Stimulated activated CD4-positive, alpha-beta T cell treated with anti-CD3 and anti-CD28 coated beads, Interleukin-2, amount 100 ng/mL, for 24 hours (primary cell): ENCODE measurements at regions not wholly inside any gene's neighbourhood (a gene's known extent, or its start where the extent isn't known, plus 50 kb on each side); places are given as distances from the start of the nearest gene placed in this dataset.
"Not testable (repeated sequence)": the region's sequence is repeated elsewhere in the genome, so short reads cannot be mapped to it uniquely, and the experiment has no call there.

Experiments used
- DNase-seq, 2 donors: peaks; one replicate each; pipeline ENCODE4 v3.0.0-alpha.2; 2020

DNA sequence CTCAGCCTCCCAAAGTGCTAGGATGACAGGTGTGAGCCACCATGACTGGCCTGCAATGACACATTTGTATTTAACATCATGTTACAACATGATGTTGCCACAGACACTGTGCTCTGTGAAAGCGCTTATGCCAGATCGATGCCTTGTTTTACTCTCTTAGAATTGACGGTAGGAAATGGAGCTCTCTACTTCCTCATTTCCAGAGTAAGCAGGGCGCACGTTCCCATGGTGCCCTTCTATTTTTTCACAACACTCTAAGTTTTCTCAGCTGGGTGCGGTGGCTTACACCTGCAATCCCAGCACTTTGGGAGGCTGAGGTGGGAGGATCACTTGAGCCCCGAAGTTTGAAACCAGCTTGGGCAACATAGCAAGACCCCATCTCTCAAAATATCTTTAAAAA is 60.7 kb upstream of the DHRSX start:
- no peak for DNase-seq

- no peak for DNase-seq
Measured at GRCh38 chrX:2559124-2559523, 58.3 kb upstream of the DHRSX start.

DNA sequence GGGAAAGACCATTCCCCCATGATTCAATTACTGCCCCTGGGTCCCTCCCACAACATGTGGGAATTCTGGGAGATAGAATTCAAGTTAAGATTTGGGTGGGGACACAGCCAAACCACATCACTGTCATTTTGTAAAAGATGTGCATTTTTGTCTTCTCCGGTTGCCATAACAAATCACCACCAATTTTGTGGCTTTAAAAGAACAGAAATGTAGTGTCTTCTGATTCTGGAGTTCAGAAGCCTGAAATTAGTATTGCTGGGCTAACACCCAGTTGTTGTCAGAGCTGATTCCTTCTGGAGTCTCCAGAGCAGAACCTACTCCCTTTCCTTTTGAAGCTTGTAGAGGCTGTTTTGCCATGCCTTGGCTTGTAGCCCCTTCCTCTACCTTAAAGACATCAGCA is 54.1 kb upstream of the DHRSX start:
- no peak for DNase-seq

DNA sequence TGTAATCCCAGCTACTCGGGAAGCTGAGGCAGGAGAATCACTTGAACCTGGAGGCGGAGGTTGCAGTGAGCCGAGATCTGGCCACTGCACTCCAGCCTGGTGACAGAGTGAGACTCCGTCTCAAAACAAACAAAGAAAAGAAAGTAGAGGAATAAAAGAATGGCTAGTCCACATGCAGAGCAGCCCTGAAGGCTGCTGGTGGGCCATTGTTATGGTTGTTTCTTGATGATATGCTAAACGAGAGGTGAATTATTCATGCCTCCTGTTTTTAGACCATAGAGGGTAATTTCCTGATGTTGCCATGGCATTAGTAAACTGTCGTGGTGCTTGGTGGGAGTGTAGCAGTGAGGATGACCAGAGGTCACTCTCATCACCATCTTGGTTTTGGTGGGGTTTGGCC is 53.3 kb upstream of the DHRSX start:
- DNase-seq, result not testable (repeated sequence)

- DNase-seq, result no peak
Measured at GRCh38 chrX:2552621-2553201, 51.9 kb upstream of the DHRSX start.

DNA sequence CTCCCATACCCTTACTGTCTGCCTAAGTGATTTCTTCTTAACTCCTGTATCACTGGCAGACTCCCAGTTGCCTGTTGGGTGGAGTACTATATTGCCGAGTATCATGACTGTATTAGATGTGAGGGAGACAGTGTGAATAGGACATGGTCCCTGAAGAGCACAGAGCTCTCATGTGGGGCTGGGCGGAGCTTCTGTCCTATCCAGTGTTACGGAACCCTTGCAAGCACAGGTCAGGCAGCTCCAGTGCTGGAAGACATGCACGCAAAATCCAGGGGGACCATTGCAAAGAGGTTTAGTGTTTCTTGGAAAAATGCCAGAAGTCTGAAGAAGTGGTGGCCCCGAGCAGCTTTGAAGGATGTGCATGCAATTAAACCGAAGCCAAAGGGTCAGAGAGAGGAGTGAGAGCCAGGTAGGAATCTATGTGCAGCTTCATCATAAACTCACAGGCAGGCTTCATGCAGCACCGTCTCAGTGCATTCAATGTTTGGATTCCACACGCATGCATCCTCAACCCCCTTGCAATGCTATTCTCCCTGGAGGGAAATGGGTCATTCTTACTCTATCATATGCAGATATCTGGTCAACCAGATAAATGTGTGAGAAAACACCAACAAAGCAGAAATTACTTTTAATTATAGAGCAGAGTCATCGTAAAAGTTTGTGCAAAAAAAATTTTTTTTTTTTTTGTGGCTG is 49.7 kb upstream of the DHRSX start:
- no peak for DNase-seq
